Cerebellar nuclear complex (tissue), 1 donor: ENCODE measurements at regions not wholly inside any gene's neighbourhood (a gene's known extent, or its start where the extent isn't known, plus 50 kb on each side); places are given as distances from the start of the nearest gene placed in this dataset.

Experiments used
- DNase-seq, 2 experiments: peaks; one replicate each; lab custom pipeline; 2025; lab: John Stamatoyannopoulos, UW

- DNase-seq, result no peak
Measured at GRCh38 chr5:67301285-67301903, 104.8 kb upstream of the CD180 start.

GRCh38 chr5:67300326-67300725 is 103.7 kb upstream of the CD180 start:
- no peak for DNase-seq

GRCh38 chr5:67299231-67299735 is 102.7 kb upstream of the CD180 start:
- no peak for DNase-seq

GRCh38 chr5:67297802-67298532 is 101.4 kb upstream of the CD180 start:
- DNase-seq, result no peak

- DNase-seq, result no peak
Measured at GRCh38 chr5:67297376-67297775, 100.8 kb upstream of the CD180 start.

- DNase-seq, result no peak
Measured at GRCh38 chr5:67294266-67294938, 97.8 kb upstream of the CD180 start.

GRCh38 chr5:67293226-67293625 is 96.6 kb upstream of the CD180 start:
- no peak for DNase-seq

GRCh38 chr5:67292201-67292940 is 95.8 kb upstream of the CD180 start:
- no peak for DNase-seq

- no peak for DNase-seq
Measured at GRCh38 chr5:67291671-67292070, 95.1 kb upstream of the CD180 start.

GRCh38 chr5:67291066-67291465 is 94.5 kb upstream of the CD180 start:
- no peak for DNase-seq

GRCh38 chr5:67290655-67291054 is 94.1 kb upstream of the CD180 start:
- no peak for DNase-seq

- no peak for DNase-seq
Measured at GRCh38 chr5:67289763-67290521, 93.3 kb upstream of the CD180 start.

- no peak for DNase-seq
Measured at GRCh38 chr5:67287510-67288268, 91.1 kb upstream of the CD180 start.

GRCh38 chr5:67286006-67286405 is 89.4 kb upstream of the CD180 start:
- no peak for DNase-seq

GRCh38 chr5:67283988-67284487 is 87.4 kb upstream of the CD180 start:
- DNase-seq, result no peak

- no peak for DNase-seq
Measured at GRCh38 chr5:67283275-67283987, 86.8 kb upstream of the CD180 start.

- DNase-seq, result no peak
Measured at GRCh38 chr5:67281874-67282273, 85.3 kb upstream of the CD180 start.

- no peak for DNase-seq
Measured at GRCh38 chr5:67273689-67274356, 77.2 kb upstream of the CD180 start.

- no peak for DNase-seq
Measured at GRCh38 chr5:67272453-67273130, 76.0 kb upstream of the CD180 start.
